ENCODE measurements at regions not wholly inside any gene's neighbourhood (a gene's known extent, or its start where the extent isn't known, plus 50 kb on each side); places are given as distances from the start of the nearest gene placed in this dataset.

DNA sequence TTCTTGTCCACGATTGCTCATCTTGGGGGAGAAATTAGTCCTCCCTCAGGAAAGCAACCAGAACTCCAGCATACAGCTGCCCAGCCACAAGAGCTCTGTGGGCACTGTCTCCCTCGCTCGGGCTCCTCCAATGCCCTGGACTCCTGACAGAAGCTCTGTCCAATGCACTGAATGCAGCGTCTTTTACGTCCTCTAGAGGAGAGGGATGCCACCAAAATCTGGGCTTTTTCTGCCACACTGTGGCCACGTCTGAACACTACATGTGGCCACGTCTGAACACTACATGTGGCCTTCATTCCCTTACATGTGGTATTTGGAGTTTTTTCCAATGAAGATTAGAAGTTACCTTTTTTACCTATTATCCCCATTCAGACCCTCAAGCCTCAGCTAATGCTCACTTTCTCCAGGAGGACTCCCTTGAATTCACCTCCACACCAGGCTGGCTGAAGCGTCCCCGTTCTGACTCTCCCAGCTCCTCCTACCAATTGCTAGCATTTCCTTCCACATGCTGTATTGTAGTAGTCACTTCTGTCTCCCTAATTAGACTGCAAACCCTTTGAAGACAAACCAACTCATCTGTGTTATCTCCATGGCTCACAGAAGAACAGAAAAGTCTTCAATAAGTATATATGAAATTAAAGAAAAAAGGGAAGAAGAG lies 134.3 kb upstream of the PDE1C start:
- Histone ChIP-seq H3F3A (ENCODE audit: insufficient read depth, low read length, poor library complexity, severe bottlenecking) (no peaks in the 10 kb centered on the region), H3K4me3 (ENCODE audit: low read length) (no peak overlapping the region), H2AFZ (ENCODE audit: low read depth, low read length) (no peak overlapping the region), H3K27me3 (ENCODE audit: insufficient read depth, low read depth, low read length) (peaks cover 3% of the 10 kb centered on the region), H3K79me2 (replicated peaks; ENCODE audit: insufficient read depth, low read length) (no peaks in the 10 kb centered on the region), H3K9me3 (ENCODE audit: low read length) (no peaks in the 10 kb centered on the region), H3K27ac (ENCODE audit: low read length) (no peak overlapping the region), H4K20me1 (ENCODE audit: insufficient read depth) (no peaks in the 10 kb centered on the region), H3K9me2 (ENCODE audit: insufficient read depth, low read length) (no peaks in the 10 kb centered on the region), H3K9ac (ENCODE audit: low read length) (no peak overlapping the region), H3K36me3 (ENCODE audit: insufficient read depth, low read length) (no peaks in the 10 kb centered on the region), H3K4me2 (ENCODE audit: low read length) (no peak overlapping the region)
- TF ChIP-seq RAD21 (conservative IDR thresholded peaks at IDR 0.05) = peak; percentile 99
- TF ChIP-seq, protein P1, sequence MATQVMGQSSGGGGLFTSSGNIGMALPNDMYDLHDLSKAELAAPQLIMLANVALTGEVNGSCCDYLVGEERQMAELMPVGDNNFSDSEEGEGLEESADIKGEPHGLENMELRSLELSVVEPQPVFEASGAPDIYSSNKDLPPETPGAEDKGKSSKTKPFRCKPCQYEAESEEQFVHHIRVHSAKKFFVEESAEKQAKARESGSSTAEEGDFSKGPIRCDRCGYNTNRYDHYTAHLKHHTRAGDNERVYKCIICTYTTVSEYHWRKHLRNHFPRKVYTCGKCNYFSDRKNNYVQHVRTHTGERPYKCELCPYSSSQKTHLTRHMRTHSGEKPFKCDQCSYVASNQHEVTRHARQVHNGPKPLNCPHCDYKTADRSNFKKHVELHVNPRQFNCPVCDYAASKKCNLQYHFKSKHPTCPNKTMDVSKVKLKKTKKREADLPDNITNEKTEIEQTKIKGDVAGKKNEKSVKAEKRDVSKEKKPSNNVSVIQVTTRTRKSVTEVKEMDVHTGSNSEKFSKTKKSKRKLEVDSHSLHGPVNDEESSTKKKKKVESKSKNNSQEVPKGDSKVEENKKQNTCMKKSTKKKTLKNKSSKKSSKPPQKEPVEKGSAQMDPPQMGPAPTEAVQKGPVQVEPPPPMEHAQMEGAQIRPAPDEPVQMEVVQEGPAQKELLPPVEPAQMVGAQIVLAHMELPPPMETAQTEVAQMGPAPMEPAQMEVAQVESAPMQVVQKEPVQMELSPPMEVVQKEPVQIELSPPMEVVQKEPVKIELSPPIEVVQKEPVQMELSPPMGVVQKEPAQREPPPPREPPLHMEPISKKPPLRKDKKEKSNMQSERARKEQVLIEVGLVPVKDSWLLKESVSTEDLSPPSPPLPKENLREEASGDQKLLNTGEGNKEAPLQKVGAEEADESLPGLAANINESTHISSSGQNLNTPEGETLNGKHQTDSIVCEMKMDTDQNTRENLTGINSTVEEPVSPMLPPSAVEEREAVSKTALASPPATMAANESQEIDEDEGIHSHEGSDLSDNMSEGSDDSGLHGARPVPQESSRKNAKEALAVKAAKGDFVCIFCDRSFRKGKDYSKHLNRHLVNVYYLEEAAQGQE (IDR thresholded peaks at IDR 0.05; ENCODE audit: borderline replicate concordance) = no peak
- TF ChIP-seq, protein P2, sequence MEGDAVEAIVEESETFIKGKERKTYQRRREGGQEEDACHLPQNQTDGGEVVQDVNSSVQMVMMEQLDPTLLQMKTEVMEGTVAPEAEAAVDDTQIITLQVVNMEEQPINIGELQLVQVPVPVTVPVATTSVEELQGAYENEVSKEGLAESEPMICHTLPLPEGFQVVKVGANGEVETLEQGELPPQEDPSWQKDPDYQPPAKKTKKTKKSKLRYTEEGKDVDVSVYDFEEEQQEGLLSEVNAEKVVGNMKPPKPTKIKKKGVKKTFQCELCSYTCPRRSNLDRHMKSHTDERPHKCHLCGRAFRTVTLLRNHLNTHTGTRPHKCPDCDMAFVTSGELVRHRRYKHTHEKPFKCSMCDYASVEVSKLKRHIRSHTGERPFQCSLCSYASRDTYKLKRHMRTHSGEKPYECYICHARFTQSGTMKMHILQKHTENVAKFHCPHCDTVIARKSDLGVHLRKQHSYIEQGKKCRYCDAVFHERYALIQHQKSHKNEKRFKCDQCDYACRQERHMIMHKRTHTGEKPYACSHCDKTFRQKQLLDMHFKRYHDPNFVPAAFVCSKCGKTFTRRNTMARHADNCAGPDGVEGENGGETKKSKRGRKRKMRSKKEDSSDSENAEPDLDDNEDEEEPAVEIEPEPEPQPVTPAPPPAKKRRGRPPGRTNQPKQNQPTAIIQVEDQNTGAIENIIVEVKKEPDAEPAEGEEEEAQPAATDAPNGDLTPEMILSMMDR (IDR thresholded peaks at IDR 0.05; ENCODE audit: poor library complexity, severe bottlenecking) = peak; percentile 97
- no peak for TF ChIP-seq POLR2AphosphoS5 (IDR thresholded peaks at IDR 0.05)
- TF ChIP-seq SMC3 (conservative IDR thresholded peaks at IDR 0.05; ENCODE audit: poor library complexity) = peak; percentile 100
- TF ChIP-seq EP300 (conservative IDR thresholded peaks at IDR 0.05; ENCODE audit: poor library complexity, severe bottlenecking) = no peak

DNA sequence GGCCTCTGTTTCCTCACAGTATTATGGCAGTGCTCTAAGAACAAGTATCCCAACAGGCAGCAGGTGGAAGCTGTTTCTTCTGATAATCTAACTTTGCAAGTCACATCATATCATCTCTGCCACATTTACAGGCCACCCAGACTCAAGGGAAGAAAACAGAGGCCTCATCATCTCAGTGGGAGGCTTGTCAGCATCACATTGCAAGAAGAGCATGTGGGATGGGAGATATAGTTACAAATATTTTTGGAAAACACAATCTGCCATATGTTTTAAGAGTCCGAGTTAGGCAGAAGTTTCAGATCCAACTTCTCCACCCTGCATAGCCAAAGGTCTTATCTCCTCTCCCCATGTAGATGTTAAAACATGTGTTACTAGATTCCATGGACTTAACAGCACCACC lies 130.4 kb upstream of the PDE1C start:
- H3K79me2 ChIP-seq (replicated peaks; ENCODE audit: insufficient read depth, low read length) = no peaks in the 10 kb centered on the region
- H2AFZ ChIP-seq (ENCODE audit: low read depth, low read length) = no peak overlapping the region
- H3K27me3 ChIP-seq (ENCODE audit: insufficient read depth, low read depth, low read length) = no peaks in the 10 kb centered on the region
- H3K9me3 ChIP-seq (ENCODE audit: low read length) = no peaks in the 10 kb centered on the region
- H3K4me2 ChIP-seq (ENCODE audit: low read length) = no peak overlapping the region
- H3K9ac ChIP-seq (ENCODE audit: low read length) = no peak overlapping the region
- no peaks in the 10 kb centered on the region for H3K9me2 ChIP-seq (ENCODE audit: insufficient read depth, low read length)
- H3F3A ChIP-seq (ENCODE audit: insufficient read depth, low read length, poor library complexity, severe bottlenecking) = no peaks in the 10 kb centered on the region
- no peak overlapping the region for H3K27ac ChIP-seq (ENCODE audit: low read length)
- TF ChIP-seq SMC3 (conservative IDR thresholded peaks at IDR 0.05; ENCODE audit: poor library complexity) (no peak), MXI1 (conservative IDR thresholded peaks at IDR 0.05; ENCODE audit: poor library complexity, severe bottlenecking) (no peak), POLR2AphosphoS5 (IDR thresholded peaks at IDR 0.05) (no peak), RAD21 (conservative IDR thresholded peaks at IDR 0.05) (no peak), EP300 (conservative IDR thresholded peaks at IDR 0.05; ENCODE audit: poor library complexity, severe bottlenecking) (no peak), TAF1 (IDR thresholded peaks at IDR 0.05; ENCODE audit: low read depth) (no peak), EZH2 (IDR thresholded peaks at IDR 0.05; ENCODE audit: borderline replicate concordance, insufficient read depth, low read length, poor library complexity, severe bottlenecking) (no peak)
- TF ChIP-seq, protein P2 (IDR thresholded peaks at IDR 0.05; ENCODE audit: poor library complexity, severe bottlenecking) = no peak
- TF ChIP-seq, protein P1 (IDR thresholded peaks at IDR 0.05; ENCODE audit: borderline replicate concordance) = no peak
- H3K4me3 ChIP-seq (ENCODE audit: low read length) = no peak overlapping the region
- no peaks in the 10 kb centered on the region for H3K36me3 ChIP-seq (ENCODE audit: insufficient read depth, low read length)
- H4K20me1 ChIP-seq (ENCODE audit: insufficient read depth) = no peaks in the 10 kb centered on the region

All from neural cell (in vitro differentiated cells).